Muscle of leg (tissue), 3 donors: ENCODE measurements at regions not wholly inside any gene's neighbourhood (a gene's known extent, or its start where the extent isn't known, plus 50 kb on each side); places are given as distances from the start of the nearest gene placed in this dataset.

ENCODE experiments used
- DNase-seq: peaks from one replicate; pipeline ENCODE4 v3.0.0; 2013
- H3K27ac ChIP-seq: one replicate; pipeline ENCODE4 v1.5.1; 2013; ENCODE audit warnings: mild to moderate bottlenecking, low read length, control low read depth
- H3K27me3 ChIP-seq: one replicate; pipeline ENCODE4 v1.6.1; 2013; ENCODE audit warnings: low read length; ENCODE audit not compliant: control insufficient read depth, insufficient read depth
- H3K36me3 ChIP-seq: one replicate; pipeline ENCODE4 v1.6.1; 2013; ENCODE audit warnings: low read length; ENCODE audit not compliant: control insufficient read depth, insufficient read depth
- H3K4me1 ChIP-seq: one replicate; pipeline ENCODE4 v1.6.1; 2013; ENCODE audit warnings: low read length; ENCODE audit not compliant: control insufficient read depth, insufficient read depth
- H3K4me3 ChIP-seq: one replicate; pipeline ENCODE4 v1.5.1; 2013; ENCODE audit warnings: low read length, control low read depth
- H3K9me3 ChIP-seq: replicated peaks from 2 replicates; pipeline ENCODE4 v1.6.1; 2013; ENCODE audit warnings: low read depth, low read length; ENCODE audit not compliant: control insufficient read depth
- WGBS: methylation state at CpG from one replicate; pipeline ENCODE4 v1.1.5; 2013; ENCODE audit warnings: missing lambda C conversion rate; ENCODE audit not compliant: insufficient coverage; 5-methylcytosine and 5-hydroxymethylcytosine counted together

GRCh38 chr14:66174453-66174891, 311.7 kb upstream of the CCDC196 start:
- no peaks in the 10 kb centered on the region for H3K9me3 ChIP-seq
- H3K27me3 ChIP-seq = no peaks in the 10 kb centered on the region
- peaks cover 5% of the 10 kb centered on the region for H3K4me1 ChIP-seq
- WGBS = 11% methylated on average over 1 of the region's 1 CpG
- H3K27ac ChIP-seq = no peak overlapping the region
- H3K36me3 ChIP-seq = no peaks in the 10 kb centered on the region
- H3K4me3 ChIP-seq = no peak overlapping the region
- DNase-seq = peak; percentile 54

GRCh38 chr14:66177935-66178334, 308.2 kb upstream of the CCDC196 start:
- H3K4me1 ChIP-seq = peaks cover 5% of the 10 kb centered on the region
- no peaks in the 10 kb centered on the region for H3K27me3 ChIP-seq
- H3K4me3 ChIP-seq = no peak overlapping the region
- WGBS = no CpG with 5 or more reads among the region's 1 CpG
- DNase-seq = no peak
- no peaks in the 10 kb centered on the region for H3K9me3 ChIP-seq
- no peaks in the 10 kb centered on the region for H3K36me3 ChIP-seq
- no peak overlapping the region for H3K27ac ChIP-seq

GRCh38 chr14:66196670-66197069, 289.5 kb upstream of the CCDC196 start:
- Histone ChIP-seq H3K27me3 (no peaks in the 10 kb centered on the region), H3K27ac (no peak overlapping the region), H3K4me3 (no peak overlapping the region), H3K9me3 (no peaks in the 10 kb centered on the region), H3K4me1 (no peaks in the 10 kb centered on the region), H3K36me3 (no peaks in the 10 kb centered on the region)
- DNase-seq = no peak
- no CpG with 5 or more reads among the region's 1 CpG for WGBS

GRCh38 chr14:66197276-66197675, 288.9 kb upstream of the CCDC196 start:
- Histone ChIP-seq H3K27me3 (no peaks in the 10 kb centered on the region), H3K36me3 (no peaks in the 10 kb centered on the region), H3K4me1 (no peaks in the 10 kb centered on the region), H3K9me3 (no peaks in the 10 kb centered on the region), H3K4me3 (no peak overlapping the region), H3K27ac (no peak overlapping the region)
- DNase-seq = no peak

GRCh38 chr14:66206554-66206953, 279.6 kb upstream of the CCDC196 start:
- no peaks in the 10 kb centered on the region for H3K36me3 ChIP-seq
- H3K27me3 ChIP-seq = no peaks in the 10 kb centered on the region
- 67% methylated on average over 1 of the region's 2 CpGs for WGBS
- no peaks in the 10 kb centered on the region for H3K4me1 ChIP-seq
- no peak overlapping the region for H3K27ac ChIP-seq
- DNase-seq = no peak
- H3K4me3 ChIP-seq = no peak overlapping the region
- H3K9me3 ChIP-seq = peaks cover 4% of the 10 kb centered on the region

- Histone ChIP-seq H3K36me3 (no peaks in the 10 kb centered on the region), H3K27ac (no peak overlapping the region), H3K27me3 (no peaks in the 10 kb centered on the region), H3K9me3 (peaks cover 23% of the 10 kb centered on the region), H3K4me1 (no peaks in the 10 kb centered on the region), H3K4me3 (no peak overlapping the region)
- no peak for DNase-seq
- no CpG with 5 or more reads among the region's 1 CpG for WGBS
Observed at GRCh38 chr14:66216763-66217162, 269.4 kb upstream of the CCDC196 start.

GRCh38 chr14:66219886-66220285, 266.3 kb upstream of the CCDC196 start:
- H3K9me3 ChIP-seq = peaks cover 20% of the 10 kb centered on the region
- DNase-seq = no peak
- H3K27ac ChIP-seq = no peak overlapping the region
- no peak overlapping the region for H3K4me3 ChIP-seq
- no peaks in the 10 kb centered on the region for H3K27me3 ChIP-seq
- H3K36me3 ChIP-seq = no peaks in the 10 kb centered on the region
- no CpG with 5 or more reads among the region's 3 CpGs for WGBS
- H3K4me1 ChIP-seq = no peaks in the 10 kb centered on the region

- Histone ChIP-seq H3K27ac (no peak overlapping the region), H3K36me3 (no peaks in the 10 kb centered on the region), H3K9me3 (no peaks in the 10 kb centered on the region), H3K27me3 (no peaks in the 10 kb centered on the region), H3K4me1 (no peaks in the 10 kb centered on the region), H3K4me3 (no peak overlapping the region)
- 86% methylated on average over 1 of the region's 5 CpGs for WGBS
- no peak for DNase-seq
Observed at GRCh38 chr14:66224492-66225178, 261.5 kb upstream of the CCDC196 start.

GRCh38 chr14:66225337-66225736, 260.8 kb upstream of the CCDC196 start:
- DNase-seq = no peak
- Histone ChIP-seq H3K4me3 (no peak overlapping the region), H3K27me3 (no peaks in the 10 kb centered on the region), H3K9me3 (no peaks in the 10 kb centered on the region), H3K27ac (no peak overlapping the region), H3K36me3 (no peaks in the 10 kb centered on the region), H3K4me1 (no peaks in the 10 kb centered on the region)

GRCh38 chr14:66228267-66228970, 257.8 kb upstream of the CCDC196 start:
- Histone ChIP-seq H3K36me3 (no peaks in the 10 kb centered on the region), H3K4me1 (no peaks in the 10 kb centered on the region), H3K9me3 (no peaks in the 10 kb centered on the region), H3K4me3 (no peak overlapping the region), H3K27me3 (no peaks in the 10 kb centered on the region), H3K27ac (no peak overlapping the region)
- no peak for DNase-seq
- 80% methylated on average over 1 of the region's 3 CpGs for WGBS
